GM19023 (cell line): ENCODE measurements at regions not wholly inside any gene's neighbourhood (a gene's known extent, or its start where the extent isn't known, plus 50 kb on each side); places are given as distances from the start of the nearest gene placed in this dataset.
"Not testable (repeated sequence)": the region's sequence is repeated elsewhere in the genome, so short reads cannot be mapped to it uniquely, and the experiment has no call there.

ENCODE experiments used
- ATAC-seq: cut with Tn5 transposase; IDR thresholded peaks from one replicate; pipeline ENCODE4 v1.9.1; 2021; ENCODE audit warnings: mild to moderate bottlenecking, moderate library complexity; ENCODE audit not compliant: unreplicated experiment

GRCh38 chr12:75742048-75742447, 230.6 kb upstream of the KRR1 start:
- no peak for ATAC-seq

- no peak for ATAC-seq
Measured at GRCh38 chr12:75739912-75740311, 228.5 kb upstream of the KRR1 start.

GRCh38 chr12:75739098-75739497, 227.7 kb upstream of the KRR1 start:
- not testable (repeated sequence) for ATAC-seq

GRCh38 chr12:75738486-75738885, 227.1 kb upstream of the KRR1 start:
- peak; percentile 95 for ATAC-seq

GRCh38 chr12:75735853-75736252, 224.4 kb upstream of the KRR1 start:
- no peak for ATAC-seq

- no peak for ATAC-seq
Measured at GRCh38 chr12:75728826-75729225, 217.4 kb upstream of the KRR1 start.

GRCh38 chr12:75727577-75727976, 216.2 kb upstream of the KRR1 start:
- ATAC-seq: no peak

- no peak for ATAC-seq
Measured at GRCh38 chr12:75725521-75726111, 214.2 kb upstream of the KRR1 start.

GRCh38 chr12:75724928-75725312, 213.5 kb upstream of the KRR1 start:
- ATAC-seq: no peak

- ATAC-seq: no peak
Measured at GRCh38 chr12:75724307-75724927, 213.0 kb upstream of the KRR1 start.

- peak; percentile 71 for ATAC-seq
Measured at GRCh38 chr12:75722714-75723200, 211.3 kb upstream of the KRR1 start.

- ATAC-seq: no peak
Measured at GRCh38 chr12:75721796-75722195, 210.4 kb upstream of the KRR1 start.

GRCh38 chr12:75720812-75721641, 209.6 kb upstream of the KRR1 start:
- ATAC-seq: no peak

GRCh38 chr12:75717902-75718301, 206.5 kb upstream of the KRR1 start:
- no peak for ATAC-seq

- no peak for ATAC-seq
Measured at GRCh38 chr12:75716291-75717025, 205.0 kb upstream of the KRR1 start.

GRCh38 chr12:75715682-75716081, 204.3 kb upstream of the KRR1 start:
- ATAC-seq: no peak

- ATAC-seq: no peak
Measured at GRCh38 chr12:75715323-75715644, 203.9 kb upstream of the KRR1 start.

GRCh38 chr12:75714462-75715322, 203.3 kb upstream of the KRR1 start:
- ATAC-seq: no peak

GRCh38 chr12:75713434-75713833, 202.0 kb upstream of the KRR1 start:
- ATAC-seq: no peak

GRCh38 chr12:75712223-75712622, 200.8 kb upstream of the KRR1 start:
- ATAC-seq: no peak
